OCI-LY3 (cell line): ENCODE measurements at regions not wholly inside any gene's neighbourhood (a gene's known extent, or its start where the extent isn't known, plus 50 kb on each side); places are given as distances from the start of the nearest gene placed in this dataset.

ENCODE experiments used
- CTCF ChIP-seq: fragments of 200-600, 300-600 bp; sonication (generic); IDR thresholded peaks from 2 replicates; pipeline ENCODE4 v1.5.1; 2014; ENCODE audit warnings: antibody characterized with exemption, low read length, low read depth
- EZH2phosphoT487 ChIP-seq: fragments of 200-600 bp; shearing (Covaris generic); IDR thresholded peaks from 2 replicates; pipeline ENCODE4 v1.6.1; 2018; ENCODE audit warnings: antibody characterized with exemption, mixed run types, low read depth

- no peak for TF ChIP-seq CTCF
- TF ChIP-seq EZH2phosphoT487 = no peak
These were observed 1241.3 kb downstream of the MAT2B start for GRCh38 chr5:164746723-164747122.
